ENCODE measurements at regions not wholly inside any gene's neighbourhood (a gene's known extent, or its start where the extent isn't known, plus 50 kb on each side); places are given as distances from the start of the nearest gene placed in this dataset.

- TF ChIP-seq ZNF462 (CRISPR knock-in tag; IDR thresholded peaks at IDR 0.05), result no peak
- no peak for TF ChIP-seq ZNF114 (CRISPR knock-in tag; IDR thresholded peaks at IDR 0.05)
- TF ChIP-seq CREB1 (CRISPR knock-in tag; IDR thresholded peaks at IDR 0.05; ENCODE audit: low read depth), result no peak
- no peak for TF ChIP-seq EZH2phosphoT487 (IDR thresholded peaks at IDR 0.05; ENCODE audit: unreplicated experiment)
- TF ChIP-seq REST (IDR thresholded peaks at IDR 0.05; ENCODE audit: unreplicated experiment), result no peak
- TF ChIP-seq ETS1 (IDR thresholded peaks at IDR 0.05), result no peak
- TF ChIP-seq EZH2 (IDR thresholded peaks at IDR 0.05; ENCODE audit: low read depth, unreplicated experiment), result no peak
- TF ChIP-seq JUNB (IDR thresholded peaks at IDR 0.05; ENCODE audit: unreplicated experiment), result no peak
- TF ChIP-seq ZNF331 (CRISPR knock-in tag; IDR thresholded peaks at IDR 0.05; ENCODE audit: low read depth), result no peak
- no peak for TF ChIP-seq STAT1 (IDR thresholded peaks at IDR 0.05; ENCODE audit: unreplicated experiment)
Measured at GRCh38 chr6:105568751-105569150, 165.9 kb upstream of the PREP start (continued).
